ENCODE measurements at regions not wholly inside any gene's neighbourhood (a gene's known extent, or its start where the extent isn't known, plus 50 kb on each side); places are given as distances from the start of the nearest gene placed in this dataset.

GRCh38 chr15:59812889-59813288 lies 123.8 kb upstream of the BNIP2 start:
- no peak for TF ChIP-seq JUN (IDR thresholded peaks at IDR 0.05; ENCODE audit: borderline replicate concordance, insufficient read depth, insufficient read length, low read depth)
- no peak for TF ChIP-seq POLR2A (IDR thresholded peaks at IDR 0.05; ENCODE audit: low read depth, low read length)
- no peak for TF ChIP-seq MAX (IDR thresholded peaks at IDR 0.05; ENCODE audit: insufficient read depth, insufficient read length)
- TF ChIP-seq EZH2 (IDR thresholded peaks at IDR 0.05; ENCODE audit: borderline replicate concordance, low read depth, low read length, severe bottlenecking): no peak
- no peak for TF ChIP-seq MYC (IDR thresholded peaks at IDR 0.05; ENCODE audit: low read depth, low read length)
- no peak for TF ChIP-seq FOS (IDR thresholded peaks at IDR 0.05; ENCODE audit: borderline replicate concordance, insufficient read depth, low read length)
- no peak for TF ChIP-seq CTCF (IDR thresholded peaks at IDR 0.05; ENCODE audit: extremely low read depth in 1 of 2, insufficient read depth in 1 of 2, low read depth in 1 of 2, low read length in 2 of 2)
- no peak for TF ChIP-seq GATA2 (IDR thresholded peaks at IDR 0.05; ENCODE audit: insufficient read depth, insufficient read length, low read depth, low read length)
- no peaks in the 10 kb centered on the region for H3K9me3 ChIP-seq (replicated peaks; ENCODE audit: control insufficient read depth, insufficient read depth, low read length)
- H2AFZ ChIP-seq (ENCODE audit: low read depth, low read length): no peak overlapping the region
- no peaks in the 10 kb centered on the region for H4K20me1 ChIP-seq (replicated peaks; ENCODE audit: control insufficient read depth, extremely low read depth, insufficient read depth, low read length)
- H3K36me3 ChIP-seq (ENCODE audit: control insufficient read depth in 2 of 2, extremely low read depth in 1 of 2, insufficient read depth in 2 of 2, low read length in 2 of 2): no peaks in the 10 kb centered on the region
- H3K79me2 ChIP-seq (ENCODE audit: control insufficient read depth, insufficient read depth, low read length): no peaks in the 10 kb centered on the region
- POLR2A ChIA-PET: no interaction called here
- H3K9me1 ChIP-seq (replicated peaks; ENCODE audit: control insufficient read depth, extremely low read depth, insufficient read depth, low read length): no peaks in the 10 kb centered on the region
- no TSS peak for BruUV-seq (replicated peaks)
- H3K4me1 ChIP-seq (ENCODE audit: control insufficient read depth, extremely low read depth, insufficient read depth, low read length): no peaks in the 10 kb centered on the region
- no peak overlapping the region for H3K27ac ChIP-seq (ENCODE audit: insufficient read depth, low read depth, low read length)
- intact Hi-C loops (cut with micrococcal nuclease): no loop called here
- no peak overlapping the region for H3K4me3 ChIP-seq (replicated peaks in 1 of 3; ENCODE audit: insufficient read depth in 1 of 3, low read depth in 1 of 3, low read length in 3 of 3)
- H3K4me2 ChIP-seq (ENCODE audit: insufficient read depth, low read length): no peak overlapping the region
- FAIRE-seq: no peak
- no peak for DNase-seq (ENCODE audit: low read depth, low spot score)
- peaks cover 5 to 8% of the 10 kb centered on the region in 2 experiments for H3K27me3 ChIP-seq (ENCODE audit: control insufficient read depth in 2 of 2, insufficient read depth in 2 of 2, low read length in 2 of 2)
- CTCF ChIA-PET: no interaction called here
- dilution Hi-C loops (cut with MboI; ENCODE audit: extremely low pct_ligation_motif_present, low sequenced_read_pairs): no loop called here
- no peak overlapping the region for H3K9ac ChIP-seq (replicated peaks; ENCODE audit: extremely low read depth, insufficient read depth, low read length)

Data from endothelial cell of umbilical vein (primary cell).